ENCODE measurements at regions not wholly inside any gene's neighbourhood (a gene's known extent, or its start where the extent isn't known, plus 50 kb on each side); places are given as distances from the start of the nearest gene placed in this dataset.
"Not testable (repeated sequence)": the region's sequence is repeated elsewhere in the genome, so short reads cannot be mapped to it uniquely, and the experiment has no call there.

GRCh38 chr1:111054656-111055055, 85.2 kb downstream of the DRAM2 start:
- intact Hi-C loops (cut with micrococcal nuclease; ENCODE audit: unreplicated experiment): no loop called here
- ChIA-PET POLR2A (ENCODE audit: unreplicated experiment) (no interaction called here), CTCF (no interaction called here)
- no peak overlapping the region for H3K4me3 ChIP-seq
- no peak overlapping the region for H2AFZ ChIP-seq
- no TSS peak for BruUV-seq (replicated peaks)
- no peaks in the 10 kb centered on the region for H3K9me2 ChIP-seq (ENCODE audit: insufficient read depth)
- no peak overlapping the region for H3K27ac ChIP-seq
- no peaks in the 10 kb centered on the region for H3K36me3 ChIP-seq (ENCODE audit: low read depth)
- peaks cover 4% of the 10 kb centered on the region for H3K9me3 ChIP-seq (ENCODE audit: insufficient read depth, low read depth)
- H3K4me2 ChIP-seq: no peak overlapping the region
- H3K27me3 ChIP-seq (ENCODE audit: insufficient read depth, low read depth): no peaks in the 10 kb centered on the region
- TF ChIP-seq, protein P1, sequence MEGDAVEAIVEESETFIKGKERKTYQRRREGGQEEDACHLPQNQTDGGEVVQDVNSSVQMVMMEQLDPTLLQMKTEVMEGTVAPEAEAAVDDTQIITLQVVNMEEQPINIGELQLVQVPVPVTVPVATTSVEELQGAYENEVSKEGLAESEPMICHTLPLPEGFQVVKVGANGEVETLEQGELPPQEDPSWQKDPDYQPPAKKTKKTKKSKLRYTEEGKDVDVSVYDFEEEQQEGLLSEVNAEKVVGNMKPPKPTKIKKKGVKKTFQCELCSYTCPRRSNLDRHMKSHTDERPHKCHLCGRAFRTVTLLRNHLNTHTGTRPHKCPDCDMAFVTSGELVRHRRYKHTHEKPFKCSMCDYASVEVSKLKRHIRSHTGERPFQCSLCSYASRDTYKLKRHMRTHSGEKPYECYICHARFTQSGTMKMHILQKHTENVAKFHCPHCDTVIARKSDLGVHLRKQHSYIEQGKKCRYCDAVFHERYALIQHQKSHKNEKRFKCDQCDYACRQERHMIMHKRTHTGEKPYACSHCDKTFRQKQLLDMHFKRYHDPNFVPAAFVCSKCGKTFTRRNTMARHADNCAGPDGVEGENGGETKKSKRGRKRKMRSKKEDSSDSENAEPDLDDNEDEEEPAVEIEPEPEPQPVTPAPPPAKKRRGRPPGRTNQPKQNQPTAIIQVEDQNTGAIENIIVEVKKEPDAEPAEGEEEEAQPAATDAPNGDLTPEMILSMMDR (conservative IDR thresholded peaks at IDR 0.05): no peak
- no peak for TF ChIP-seq EZH2 (IDR thresholded peaks at IDR 0.05; ENCODE audit: low read depth)
- H3F3A ChIP-seq (ENCODE audit: insufficient read depth, low read depth): no peaks in the 10 kb centered on the region
- H3K79me2 ChIP-seq (ENCODE audit: low read depth): no peaks in the 10 kb centered on the region
- H4K20me1 ChIP-seq (ENCODE audit: insufficient read depth): no peaks in the 10 kb centered on the region
- peaks cover 8% of the 10 kb centered on the region for H3K4me1 ChIP-seq (replicated peaks; ENCODE audit: insufficient read depth)
- no peak for DNase-seq

GRCh38 chr1:111052246-111052645, 87.6 kb downstream of the DRAM2 start:
- no peaks in the 10 kb centered on the region for H4K20me1 ChIP-seq (ENCODE audit: insufficient read depth)
- no peak overlapping the region for H2AFZ ChIP-seq
- no peak overlapping the region for H3K4me3 ChIP-seq
- ChIA-PET POLR2A (ENCODE audit: unreplicated experiment) (interaction anchor here (0.8 kb wide), 1 partner anchor 67 kb away, joined by 9 read pairs; no protein-coding TSS in a partner anchor), CTCF (no interaction called here)
- peak in 1 of 2 experiments; percentile 48 for DNase-seq
- H3K36me3 ChIP-seq (ENCODE audit: low read depth): no peaks in the 10 kb centered on the region
- peak overlapping the region; percentile 30 for H3K4me2 ChIP-seq
- H3F3A ChIP-seq (ENCODE audit: insufficient read depth, low read depth): no peaks in the 10 kb centered on the region
- TF ChIP-seq, protein P1 (conservative IDR thresholded peaks at IDR 0.05): no peak
- no peak for TF ChIP-seq EZH2 (IDR thresholded peaks at IDR 0.05; ENCODE audit: low read depth)
- BruUV-seq (replicated peaks): no TSS peak
- H3K9me2 ChIP-seq (ENCODE audit: insufficient read depth): no peaks in the 10 kb centered on the region
- H3K27me3 ChIP-seq (ENCODE audit: insufficient read depth, low read depth): no peaks in the 10 kb centered on the region
- peaks cover 4% of the 10 kb centered on the region for H3K9me3 ChIP-seq (ENCODE audit: insufficient read depth, low read depth)
- intact Hi-C loops (cut with micrococcal nuclease; ENCODE audit: unreplicated experiment): no loop called here
- no peak overlapping the region for H3K27ac ChIP-seq
- H3K4me1 ChIP-seq (replicated peaks; ENCODE audit: insufficient read depth): peaks cover 8% of the 10 kb centered on the region
- no peaks in the 10 kb centered on the region for H3K79me2 ChIP-seq (ENCODE audit: low read depth)

DNA sequence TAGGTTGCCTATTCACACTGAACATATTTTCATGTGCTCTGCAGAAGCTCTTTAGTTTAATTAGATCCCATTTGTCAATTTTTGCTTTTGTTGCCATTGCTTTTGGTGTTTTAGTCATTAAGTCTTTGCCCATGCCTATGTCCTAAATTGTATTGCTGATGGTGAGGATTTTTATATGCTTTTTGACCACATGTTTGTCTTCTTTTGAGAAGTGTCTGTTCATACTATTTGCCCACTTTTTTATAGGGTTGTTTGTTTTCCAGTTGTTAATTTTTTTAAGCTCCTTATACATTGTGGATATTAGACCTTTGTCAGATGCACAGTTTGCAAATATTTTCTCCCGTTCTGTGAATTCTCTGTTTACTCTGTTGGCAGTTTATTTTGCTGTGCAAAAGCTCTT, 84.5 kb upstream of the LRIF1 start:
- DNase-seq; H3K36me3 ChIP-seq (ENCODE audit: low read depth); H3K27ac ChIP-seq; H2AFZ ChIP-seq; H3K9me2 ChIP-seq (ENCODE audit: insufficient read depth); H3K9me3 ChIP-seq (ENCODE audit: insufficient read depth, low read depth); H3K4me3 ChIP-seq; H3K27me3 ChIP-seq (ENCODE audit: insufficient read depth, low read depth); BruUV-seq (replicated peaks); intact Hi-C loops (cut with micrococcal nuclease; ENCODE audit: unreplicated experiment); H4K20me1 ChIP-seq (ENCODE audit: insufficient read depth); H3K79me2 ChIP-seq (ENCODE audit: low read depth); H3K4me1 ChIP-seq (replicated peaks; ENCODE audit: insufficient read depth); H3F3A ChIP-seq (ENCODE audit: insufficient read depth, low read depth); H3K4me2 ChIP-seq; POLR2A ChIA-PET (ENCODE audit: unreplicated experiment): not testable (repeated sequence)
- CTCF ChIA-PET: interaction anchor here (0.6 to 0.7 kb wide), 2 partner anchors 17 to 139 kb away, joined by 3 to 5 read pairs; no protein-coding TSS in a partner anchor
